NCI-H2107 treated with DMSO at 0.1 percent for 48 hours (cell line): ENCODE measurements at regions not wholly inside any gene's neighbourhood (a gene's known extent, or its start where the extent isn't known, plus 50 kb on each side); places are given as distances from the start of the nearest gene placed in this dataset.
"Not testable (repeated sequence)": the region's sequence is repeated elsewhere in the genome, so short reads cannot be mapped to it uniquely, and the experiment has no call there.

Experiments used
- DNase-seq: peaks from one replicate; lab custom pipeline; 2025; ENCODE audit not compliant: unreplicated experiment; lab: John Stamatoyannopoulos, UW

- DNase-seq: peak; percentile 18
Observed at GRCh38 chr15:81939604-81940440, 106.0 kb downstream of the MEX3B start.

GRCh38 chr15:81937189-81937588 lies 108.6 kb downstream of the MEX3B start:
- no peak for DNase-seq

GRCh38 chr15:81930582-81931369 lies 115.0 kb downstream of the MEX3B start:
- DNase-seq: no peak

- DNase-seq: no peak
Observed at GRCh38 chr15:81929557-81929956, 116.3 kb downstream of the MEX3B start.

- no peak for DNase-seq
Observed at GRCh38 chr15:81926981-81927380, 118.8 kb downstream of the MEX3B start.

- no peak for DNase-seq
Observed at GRCh38 chr15:81924729-81925128, 121.1 kb downstream of the MEX3B start.

- DNase-seq: no peak
Observed at GRCh38 chr15:81923561-81924350, 122.1 kb downstream of the MEX3B start.

- no peak for DNase-seq
Observed at GRCh38 chr15:81922143-81922542, 123.7 kb downstream of the MEX3B start.

GRCh38 chr15:81921163-81921562 lies 124.7 kb downstream of the MEX3B start:
- no peak for DNase-seq

GRCh38 chr15:81918767-81919166 lies 127.1 kb downstream of the MEX3B start:
- not testable (repeated sequence) for DNase-seq

GRCh38 chr15:81916451-81916850 lies 129.4 kb downstream of the MEX3B start:
- DNase-seq: no peak

- no peak for DNase-seq
Observed at GRCh38 chr15:81915990-81916389, 129.8 kb downstream of the MEX3B start.

- peak; percentile 37 for DNase-seq
Observed at GRCh38 chr15:81914734-81915256, 131.0 kb downstream of the MEX3B start.

- DNase-seq: no peak
Observed at GRCh38 chr15:81914333-81914732, 131.5 kb downstream of the MEX3B start.

- DNase-seq: no peak
Observed at GRCh38 chr15:81911022-81911971, 134.5 kb downstream of the MEX3B start.

GRCh38 chr15:81910355-81911021 lies 135.3 kb downstream of the MEX3B start:
- DNase-seq: no peak

- DNase-seq: no peak
Observed at GRCh38 chr15:81909011-81909358, 136.8 kb downstream of the MEX3B start.

- DNase-seq: no peak
Observed at GRCh38 chr15:81908111-81908510, 137.7 kb downstream of the MEX3B start.

GRCh38 chr15:81907521-81907920 lies 138.3 kb downstream of the MEX3B start:
- DNase-seq: no peak

- DNase-seq: no peak
Observed at GRCh38 chr15:81905889-81906288, 139.9 kb downstream of the MEX3B start.
